ENCODE measurements at regions not wholly inside any gene's neighbourhood (a gene's known extent, or its start where the extent isn't known, plus 50 kb on each side); places are given as distances from the start of the nearest gene placed in this dataset.
"Not testable (repeated sequence)": the region's sequence is repeated elsewhere in the genome, so short reads cannot be mapped to it uniquely, and the experiment has no call there.

GRCh38 chr4:106583567-106583966, 215.0 kb upstream of the GIMD1 start:
- no peak for DNase-seq
- TF ChIP-seq POLR2A (IDR thresholded peaks at IDR 0.05; ENCODE audit: low read length) (no peak), GATA1 (IDR thresholded peaks at IDR 0.05; ENCODE audit: low read depth, low read length) (no peak)

GRCh38 chr4:106583108-106583507, 214.5 kb upstream of the GIMD1 start:
- DNase-seq, result no peak
- TF ChIP-seq GATA1 (IDR thresholded peaks at IDR 0.05; ENCODE audit: low read depth, low read length) (no peak), POLR2A (IDR thresholded peaks at IDR 0.05; ENCODE audit: low read length) (no peak)

GRCh38 chr4:106582103-106582502, 213.5 kb upstream of the GIMD1 start:
- no peak for TF ChIP-seq GATA1 (IDR thresholded peaks at IDR 0.05; ENCODE audit: low read depth, low read length)
- TF ChIP-seq POLR2A (IDR thresholded peaks at IDR 0.05; ENCODE audit: low read length), result no peak
- no peak for DNase-seq

GRCh38 chr4:106579236-106579635, 210.7 kb upstream of the GIMD1 start:
- no peak for TF ChIP-seq GATA1 (IDR thresholded peaks at IDR 0.05; ENCODE audit: low read depth, low read length)
- TF ChIP-seq POLR2A (IDR thresholded peaks at IDR 0.05; ENCODE audit: low read length), result no peak

DNA sequence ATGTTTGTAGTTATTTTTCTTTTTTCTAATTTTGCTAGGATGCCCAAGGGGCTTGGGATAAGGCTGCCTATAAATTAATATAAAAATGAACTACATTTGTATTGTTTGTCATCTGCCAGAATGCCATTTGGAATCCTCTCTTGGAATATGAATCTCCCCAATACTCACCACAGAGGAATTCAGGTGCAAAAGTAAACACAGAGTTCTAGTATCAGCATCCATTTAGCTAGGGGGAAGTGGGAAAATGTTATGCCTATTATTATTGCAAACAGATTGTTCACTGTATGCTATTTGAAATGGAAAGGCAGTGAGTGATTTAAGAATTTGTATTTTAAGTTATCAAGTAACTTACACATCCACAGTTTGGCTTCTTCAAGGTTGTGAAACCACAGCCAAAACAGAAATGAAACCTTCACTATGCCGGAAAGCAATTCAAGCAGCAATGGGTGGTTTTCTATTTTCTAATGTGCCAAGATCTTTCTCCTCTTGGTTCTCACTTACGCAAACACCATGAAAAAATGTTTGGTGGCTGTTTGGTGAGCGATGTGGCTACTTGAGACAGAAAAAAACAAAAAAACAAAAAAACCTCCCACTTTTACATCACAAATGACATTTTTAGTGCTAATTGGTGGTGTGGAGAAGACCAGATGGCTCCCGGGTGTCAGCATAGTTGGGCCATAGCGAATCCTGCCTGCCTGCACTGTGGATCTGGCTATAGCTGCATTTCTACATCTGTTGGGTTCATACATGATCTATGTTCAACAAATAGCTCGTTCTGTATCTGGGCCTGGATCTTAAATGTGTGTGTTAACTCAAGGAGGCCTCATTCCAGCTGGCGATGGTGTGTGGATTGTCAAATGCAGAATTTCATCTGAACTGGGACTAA, 200.8 kb upstream of the GIMD1 start:
- TF ChIP-seq POLR2A (IDR thresholded peaks at IDR 0.05; ENCODE audit: low read length) (no peak), GATA1 (IDR thresholded peaks at IDR 0.05; ENCODE audit: low read depth, low read length) (no peak)
- DNase-seq, result no peak

More at GRCh38 chr4:106579236-106579635, 210.7 kb upstream of the GIMD1 start:
- DNase-seq, result no peak

DNA sequence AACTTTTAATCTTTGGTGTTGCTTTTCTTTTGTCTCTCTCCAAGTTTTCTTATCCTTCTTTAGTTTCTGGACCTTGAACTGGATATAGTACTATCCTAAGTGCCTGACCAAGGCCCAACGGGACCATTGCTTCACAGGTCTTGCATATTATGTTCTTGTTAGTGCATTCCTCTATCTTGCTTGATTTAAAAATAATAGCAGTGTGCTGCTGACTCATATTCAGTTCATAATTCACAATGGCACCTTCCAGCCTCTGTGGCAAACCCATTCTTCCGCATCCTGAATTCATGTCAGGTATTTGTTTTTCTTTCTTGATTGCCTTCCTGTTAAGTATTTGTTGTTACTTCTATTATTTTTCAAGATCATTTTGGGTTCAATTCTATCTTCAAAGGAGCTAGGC, 197.1 kb upstream of the GIMD1 start:
- no peak for DNase-seq

DNA sequence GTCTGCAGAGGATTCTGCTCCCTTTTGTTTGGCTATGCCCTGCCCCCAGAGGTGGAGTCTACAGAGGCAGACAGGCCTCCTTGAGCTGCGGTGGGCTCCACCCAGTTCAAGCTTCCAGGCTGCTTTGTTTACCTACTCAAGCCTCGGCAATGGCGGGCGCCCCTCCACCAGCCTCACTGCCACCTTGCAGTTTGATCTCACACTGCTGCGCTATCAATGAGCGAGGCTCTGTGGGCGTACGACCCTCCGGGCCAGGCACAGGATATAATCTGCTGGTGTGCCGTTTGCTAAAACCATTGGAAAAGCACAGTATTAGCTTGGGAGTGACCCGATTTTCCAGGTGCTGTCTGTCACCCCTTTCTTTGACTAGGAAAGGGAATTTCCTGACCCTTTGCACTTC, 195.1 kb upstream of the GIMD1 start:
- not testable (repeated sequence) for DNase-seq

More for the DNA sequence above, 197.1 kb upstream of the GIMD1 start:
- no peak for TF ChIP-seq POLR2A (IDR thresholded peaks at IDR 0.05; ENCODE audit: low read length)
- no peak for TF ChIP-seq GATA1 (IDR thresholded peaks at IDR 0.05; ENCODE audit: low read depth, low read length)

- no peak for DNase-seq
- no peak for TF ChIP-seq GATA1 (IDR thresholded peaks at IDR 0.05; ENCODE audit: low read depth, low read length)
- TF ChIP-seq POLR2A (IDR thresholded peaks at IDR 0.05; ENCODE audit: low read length), result no peak
These were observed 183.1 kb upstream of the GIMD1 start for GRCh38 chr4:106551724-106552123.

DNA sequence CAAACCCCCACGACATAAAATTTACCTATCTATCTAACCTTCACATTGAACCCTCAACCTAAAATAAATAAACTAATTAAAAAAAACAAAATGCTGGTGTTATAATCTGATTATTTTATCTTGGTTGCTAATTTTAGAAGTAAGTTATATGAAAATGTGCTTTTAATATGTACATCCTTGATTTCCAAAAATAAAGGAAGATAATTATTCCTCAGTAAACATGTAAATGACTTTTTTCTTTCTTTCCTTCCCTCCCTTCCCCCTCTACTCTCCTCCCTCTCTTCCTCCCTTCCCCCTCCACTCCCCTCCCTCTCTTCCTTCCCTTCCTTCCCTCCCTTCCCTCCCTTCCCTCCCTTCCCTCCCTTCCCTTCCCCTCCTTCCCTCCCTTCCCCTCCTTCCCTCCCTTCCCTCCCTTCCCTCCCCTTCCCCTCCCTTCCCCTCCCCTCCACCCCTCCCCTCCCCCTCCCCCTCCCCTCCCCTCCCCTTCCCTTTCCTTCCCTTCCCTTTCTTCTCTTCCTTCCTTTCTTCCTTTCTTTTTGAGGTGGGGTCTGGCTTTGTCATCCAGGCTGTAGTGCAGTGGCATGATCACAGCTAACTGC, 180.0 kb upstream of the GIMD1 start:
- TF ChIP-seq GATA1 (IDR thresholded peaks at IDR 0.05; ENCODE audit: low read depth, low read length), result no peak
- no peak for TF ChIP-seq POLR2A (IDR thresholded peaks at IDR 0.05; ENCODE audit: low read length)
- DNase-seq, result no peak

- TF ChIP-seq POLR2A (IDR thresholded peaks at IDR 0.05; ENCODE audit: low read length), result no peak
- TF ChIP-seq GATA1 (IDR thresholded peaks at IDR 0.05; ENCODE audit: low read depth, low read length), result no peak
These were observed 177.8 kb upstream of the GIMD1 start for GRCh38 chr4:106546370-106546769.

GRCh38 chr4:106542609-106543008, 174.0 kb upstream of the GIMD1 start:
- not testable (repeated sequence) for DNase-seq

More at GRCh38 chr4:106546370-106546769, 177.8 kb upstream of the GIMD1 start:
- no peak for DNase-seq

GRCh38 chr4:106541253-106541652, 172.7 kb upstream of the GIMD1 start:
- TF ChIP-seq GATA1 (IDR thresholded peaks at IDR 0.05; ENCODE audit: low read depth, low read length), result no peak
- TF ChIP-seq POLR2A (IDR thresholded peaks at IDR 0.05; ENCODE audit: low read length), result no peak
- DNase-seq, result no peak

GRCh38 chr4:106530821-106531220, 162.2 kb upstream of the GIMD1 start:
- DNase-seq, result no peak
- no peak for TF ChIP-seq GATA1 (IDR thresholded peaks at IDR 0.05; ENCODE audit: low read depth, low read length)
- no peak for TF ChIP-seq POLR2A (IDR thresholded peaks at IDR 0.05; ENCODE audit: low read length)

DNA sequence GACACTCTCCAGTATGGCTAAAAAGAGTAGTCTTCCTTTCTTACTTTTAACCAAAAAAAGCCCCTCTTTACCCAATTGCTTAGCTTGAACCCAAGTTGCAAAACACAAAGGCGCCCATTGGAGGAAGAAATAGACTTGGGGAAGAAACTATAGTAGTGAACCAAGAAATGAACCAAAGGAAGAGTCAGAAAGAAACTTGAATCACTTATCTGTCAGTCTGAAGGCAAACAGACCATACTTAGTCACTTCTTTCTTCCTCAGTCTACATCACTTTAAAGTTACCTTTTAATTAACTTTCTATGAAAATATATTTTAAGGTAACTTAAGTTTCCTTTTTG, 161.4 kb upstream of the GIMD1 start:
- TF ChIP-seq POLR2A (IDR thresholded peaks at IDR 0.05; ENCODE audit: low read length) (no peak), GATA1 (IDR thresholded peaks at IDR 0.05; ENCODE audit: low read depth, low read length) (no peak)
- DNase-seq, result no peak

GRCh38 chr4:106529348-106530023, 160.9 kb upstream of the GIMD1 start:
- no peak for TF ChIP-seq GATA1 (IDR thresholded peaks at IDR 0.05; ENCODE audit: low read depth, low read length)
- no peak for TF ChIP-seq POLR2A (IDR thresholded peaks at IDR 0.05; ENCODE audit: low read length)
- no peak for DNase-seq
